Natural killer cell treated with Interleukin-12 subunit alpha and Interleukin-12 subunit beta and Interleukin-15 and Interleukin-18, amount 100 ng/mL, for 72 hours (primary cell): ENCODE measurements at regions not wholly inside any gene's neighbourhood (a gene's known extent, or its start where the extent isn't known, plus 50 kb on each side); places are given as distances from the start of the nearest gene placed in this dataset.

Source experiments
- ATAC-seq, 2 donors: fragments of 150-1000 bp; cut with Tn5 transposase in 1 of 2; sonication (Bioruptor Pico), chemical (Tn5 transposase) in 1 of 2; 2 replicates each; pipeline ENCODE4 v1.10.0; 2021
- DNase-seq: peaks from one replicate; pipeline ENCODE4 v3.0.0; 2022; ENCODE audit warnings: low spot score
- H3K27ac Mint-ChIP-seq, 2 donors: 1 replicate in 1 of 2; 2 replicates in 1 of 2; pipeline ENCODE4 v1.8.0; 2022; ENCODE audit warnings: mixed read lengths in 2 of 2, mild to moderate bottlenecking in 1 of 2, moderate library complexity in 1 of 2
- H3K27me3 Mint-ChIP-seq, 2 donors: 1 replicate in 1 of 2; 2 replicates in 1 of 2; pipeline ENCODE4 v1.8.0; 2022; ENCODE audit warnings: mixed read lengths in 2 of 2
- H3K36me3 Mint-ChIP-seq: one replicate; pipeline ENCODE4 v1.8.0; 2022; ENCODE audit warnings: mixed read lengths
- H3K4me1 Mint-ChIP-seq, 2 donors: 1 replicate in 1 of 2; 2 replicates in 1 of 2; pipeline ENCODE4 v1.8.0; 2022; ENCODE audit warnings: low read depth in 2 of 2, mixed read lengths in 2 of 2, mild to moderate bottlenecking in 1 of 2
- H3K4me3 Mint-ChIP-seq: one replicate; pipeline ENCODE4 v1.8.0; 2022; ENCODE audit warnings: mixed read lengths
- H3K9me3 Mint-ChIP-seq: 2 replicates; pipeline ENCODE4 v1.8.0; 2022; ENCODE audit warnings: mixed read lengths

DNA sequence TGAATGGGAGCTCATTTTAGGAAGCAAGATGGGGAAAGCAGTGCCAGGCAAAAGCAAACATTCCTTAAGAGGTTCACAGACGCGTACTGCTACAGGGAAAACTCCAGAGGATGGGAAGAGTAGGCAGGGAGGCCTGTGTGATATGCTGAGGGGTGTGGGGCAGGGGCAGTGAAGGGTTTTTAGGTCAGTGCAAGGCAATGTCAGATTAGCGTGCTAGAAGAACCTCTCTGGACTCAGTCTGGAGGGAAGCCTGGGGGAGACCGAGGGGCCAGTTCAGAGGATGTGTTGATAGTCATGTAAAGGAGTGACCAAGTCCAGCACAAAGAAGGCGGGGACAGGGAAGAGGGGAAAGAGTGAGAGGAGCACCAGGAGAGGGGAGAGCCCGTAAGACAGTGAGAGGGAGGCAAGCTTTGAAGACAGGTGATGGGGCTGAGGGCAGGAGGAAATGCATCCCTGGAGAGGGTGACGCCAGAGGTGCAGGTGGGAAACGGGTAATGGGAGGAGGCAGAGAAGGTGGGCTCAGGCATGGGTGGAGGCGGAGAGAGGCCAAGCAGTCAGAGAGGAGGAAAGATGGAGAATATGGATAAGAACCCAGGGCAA lies 134.5 kb downstream of the MTX3 start:
- peaks cover 0 to 17% of the 10 kb centered on the region in 2 donors for H3K27me3 Mint-ChIP-seq
- H3K27ac Mint-ChIP-seq, result no peak overlapping the region
- H3K4me1 Mint-ChIP-seq, result no peaks in the 10 kb centered on the region
- no peaks in the 10 kb centered on the region for H3K36me3 Mint-ChIP-seq
- H3K4me3 Mint-ChIP-seq, result no peak overlapping the region
- H3K9me3 Mint-ChIP-seq, result no peaks in the 10 kb centered on the region
- DNase-seq, result no peak
- ATAC-seq, result peak in 1 of 2 donors; percentile 37

DNA sequence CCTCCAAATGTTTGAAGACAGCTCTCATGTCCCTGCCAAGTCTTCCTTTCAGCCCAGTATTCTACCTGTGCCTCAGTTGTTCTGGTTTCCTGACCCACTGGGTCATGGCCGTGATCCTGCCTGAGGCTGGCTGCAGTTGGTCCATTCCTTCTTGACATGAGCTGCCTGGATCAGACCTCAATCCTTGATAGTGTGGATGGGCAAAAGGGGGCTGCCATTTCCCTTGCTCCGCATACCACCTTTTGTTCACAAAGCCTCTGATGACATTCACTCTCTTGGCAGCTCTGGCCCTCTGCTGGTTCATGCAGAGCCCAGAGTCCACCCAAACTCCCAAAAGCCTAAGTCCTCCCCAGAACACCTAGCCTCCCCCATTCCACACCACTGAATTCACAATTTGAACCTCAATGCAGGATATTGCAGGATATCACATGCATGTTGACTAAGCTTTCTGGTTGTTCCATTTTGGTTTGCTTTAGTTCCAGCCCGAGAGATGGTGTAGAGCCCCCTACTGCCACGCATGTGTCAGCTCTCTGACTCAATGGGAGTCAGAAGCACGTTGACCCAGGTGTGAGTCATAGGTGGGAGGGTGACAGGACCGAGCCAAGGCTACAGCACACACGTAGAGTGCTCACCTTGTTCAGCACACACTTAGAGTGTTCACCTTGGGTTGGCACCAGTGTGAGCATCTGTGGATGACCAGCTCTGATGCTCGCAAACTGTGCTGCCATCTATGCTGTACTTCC lies 137.2 kb downstream of the MTX3 start:
- Mint-ChIP-seq H3K36me3 (no peaks in the 10 kb centered on the region), H3K4me3 (no peak overlapping the region), H3K4me1 (no peaks in the 10 kb centered on the region), H3K27me3 (peaks cover 0 to 15% of the 10 kb centered on the region in 2 donors), H3K9me3 (no peaks in the 10 kb centered on the region), H3K27ac (no peak overlapping the region)
- DNase-seq, result no peak
- ATAC-seq, result peak; percentile 30 to 51

DNA sequence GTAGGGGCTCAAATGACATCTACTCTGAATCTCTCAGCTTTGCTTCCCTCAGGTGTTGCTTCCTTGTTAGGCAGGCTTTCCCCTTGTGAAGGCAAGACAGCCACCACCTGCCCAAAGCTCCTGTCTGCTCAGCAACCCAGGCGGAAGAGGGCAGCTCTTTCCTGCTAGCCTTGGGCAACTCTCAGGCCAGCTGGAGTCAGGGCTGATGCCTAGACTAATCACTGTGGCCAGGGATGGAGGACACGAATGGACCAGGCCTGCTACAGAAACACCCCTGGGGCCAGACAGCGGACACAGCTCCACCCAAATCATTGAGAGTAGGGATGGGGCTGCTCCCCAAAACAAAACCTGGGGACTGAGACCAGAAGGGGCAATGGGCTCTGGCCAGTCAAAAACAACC lies 138.0 kb downstream of the MTX3 start:
- Mint-ChIP-seq H3K36me3 (no peaks in the 10 kb centered on the region), H3K4me1 (no peaks in the 10 kb centered on the region), H3K9me3 (no peaks in the 10 kb centered on the region), H3K27ac (no peak overlapping the region), H3K4me3 (no peak overlapping the region), H3K27me3 (peaks cover 0 to 15% of the 10 kb centered on the region in 2 donors)
- DNase-seq (no peak), ATAC-seq (no peak)

DNA sequence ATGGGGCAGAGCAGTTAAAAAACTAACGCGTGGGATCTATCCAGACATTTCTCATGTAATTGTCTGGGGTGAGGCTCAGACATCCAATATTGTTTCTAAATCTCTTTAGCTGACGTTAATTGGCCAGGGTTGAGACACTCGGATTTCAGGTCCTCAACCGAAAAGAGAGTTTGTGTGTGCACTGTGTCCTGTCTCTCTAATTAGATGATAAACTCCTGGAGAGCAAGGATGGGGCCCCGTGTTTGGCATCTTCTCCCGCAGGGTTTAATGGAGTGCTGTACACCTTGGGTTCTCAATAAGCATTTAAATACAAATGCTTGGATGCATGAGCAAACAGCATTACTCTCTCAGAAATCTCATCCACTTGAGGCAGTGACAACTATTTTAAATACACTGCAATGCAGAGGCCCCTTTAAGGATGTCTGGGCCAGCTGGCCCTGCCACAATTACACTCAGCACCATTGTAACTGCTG lies 139.6 kb downstream of the MTX3 start:
- no peaks in the 10 kb centered on the region for H3K9me3 Mint-ChIP-seq
- ATAC-seq, result no peak
- H3K27me3 Mint-ChIP-seq, result peaks cover 0 to 15% of the 10 kb centered on the region in 2 donors
- no peaks in the 10 kb centered on the region for H3K36me3 Mint-ChIP-seq
- H3K4me1 Mint-ChIP-seq, result no peaks in the 10 kb centered on the region
- H3K4me3 Mint-ChIP-seq, result no peak overlapping the region
- DNase-seq, result no peak
- H3K27ac Mint-ChIP-seq, result no peak overlapping the region

DNA sequence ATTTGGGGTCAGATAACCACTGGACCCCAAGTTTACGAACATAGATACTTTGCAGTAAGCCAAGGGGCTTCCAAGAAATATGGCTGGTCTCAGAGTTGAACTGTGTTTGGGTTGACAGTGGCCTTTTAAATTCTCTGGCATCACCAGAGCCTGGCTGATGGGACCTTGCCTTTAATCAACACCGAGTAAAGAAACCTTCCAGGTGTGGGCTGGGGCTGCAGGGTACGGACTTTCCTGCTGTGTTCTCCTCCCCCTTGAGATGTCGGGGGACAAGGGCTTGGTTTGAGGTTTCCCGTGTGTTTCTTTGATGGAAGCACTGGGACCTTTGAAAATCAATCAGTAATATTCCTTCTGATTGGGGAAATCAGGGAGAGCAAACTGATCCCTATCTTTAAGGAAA lies 140.1 kb downstream of the MTX3 start:
- no peak overlapping the region for H3K27ac Mint-ChIP-seq
- no peak overlapping the region for H3K4me3 Mint-ChIP-seq
- DNase-seq (no peak), ATAC-seq (no peak)
- H3K27me3 Mint-ChIP-seq, result peaks cover 0 to 15% of the 10 kb centered on the region in 2 donors
- no peaks in the 10 kb centered on the region for H3K36me3 Mint-ChIP-seq
- no peaks in the 10 kb centered on the region for H3K4me1 Mint-ChIP-seq
- no peaks in the 10 kb centered on the region for H3K9me3 Mint-ChIP-seq

DNA sequence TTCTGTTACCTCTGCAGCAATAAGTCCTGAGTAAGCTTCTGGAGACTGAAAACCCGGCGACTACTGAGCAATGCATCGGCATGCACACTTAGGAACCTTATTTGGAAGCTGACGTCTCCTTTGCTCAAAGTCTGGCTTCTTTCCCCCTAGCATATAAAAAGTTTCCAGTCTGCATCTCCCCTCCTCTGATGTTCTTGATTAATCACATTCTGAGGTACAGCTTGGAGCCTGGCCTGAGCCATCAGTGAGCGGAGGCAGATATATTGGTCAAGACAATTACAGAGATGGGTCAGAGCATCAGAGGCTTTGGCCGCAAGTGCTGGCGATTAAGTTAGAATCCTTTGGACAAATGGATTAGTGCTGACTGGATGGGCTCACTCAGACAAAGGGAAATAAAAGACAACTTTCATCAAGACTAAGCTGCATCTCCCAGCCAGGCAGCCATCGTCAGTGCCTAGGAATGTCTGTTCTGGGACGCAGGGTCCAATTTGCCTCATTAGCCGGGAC lies 140.7 kb downstream of the MTX3 start:
- H3K9me3 Mint-ChIP-seq, result no peaks in the 10 kb centered on the region
- H3K27me3 Mint-ChIP-seq, result peaks cover 0 to 15% of the 10 kb centered on the region in 2 donors
- H3K36me3 Mint-ChIP-seq, result no peaks in the 10 kb centered on the region
- H3K27ac Mint-ChIP-seq, result no peak overlapping the region
- ATAC-seq (no peak), DNase-seq (peak; percentile 15)
- no peaks in the 10 kb centered on the region for H3K4me1 Mint-ChIP-seq
- no peak overlapping the region for H3K4me3 Mint-ChIP-seq

DNA sequence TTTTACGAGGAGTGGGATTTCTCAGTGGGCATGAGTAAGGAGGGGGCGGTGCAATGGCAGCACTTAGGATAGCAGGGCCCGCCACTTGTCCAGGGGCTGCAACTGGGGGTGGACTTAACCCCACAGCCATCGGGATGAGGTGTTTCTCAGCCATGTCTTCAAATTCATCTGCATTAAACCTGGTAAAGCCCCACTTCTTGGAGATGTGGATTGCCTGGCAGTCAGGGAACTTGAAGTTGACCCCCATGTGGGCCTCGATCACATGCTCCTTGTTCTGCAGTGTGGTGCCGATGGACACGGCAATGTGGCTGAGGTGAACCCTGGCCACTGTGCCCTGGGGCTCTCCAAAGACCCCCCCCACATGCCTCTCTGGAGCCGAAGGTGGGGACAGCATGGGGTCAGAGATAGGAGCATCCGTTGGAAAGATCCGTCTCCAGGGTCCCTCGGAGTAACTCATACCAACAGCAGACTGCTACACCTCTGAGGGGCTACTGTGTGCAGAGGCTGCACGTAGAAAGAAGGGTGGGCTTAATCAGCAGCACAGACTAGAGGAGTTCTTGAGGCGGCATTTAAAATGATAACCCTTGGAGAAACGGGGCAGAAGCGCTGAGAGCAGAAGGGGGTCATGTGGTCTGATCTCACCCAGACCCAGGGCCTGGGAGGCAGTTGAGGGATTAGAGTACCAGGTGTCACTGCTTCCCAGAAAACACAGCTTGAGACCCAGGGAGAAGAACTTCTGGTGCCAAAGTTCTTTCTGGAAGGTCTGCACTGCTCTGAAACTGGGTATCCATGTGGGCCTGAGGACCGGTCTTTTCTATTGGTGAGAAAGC lies 141.4 kb downstream of the MTX3 start:
- H3K9me3 Mint-ChIP-seq, result no peaks in the 10 kb centered on the region
- no peaks in the 10 kb centered on the region for H3K36me3 Mint-ChIP-seq
- no peak overlapping the region for H3K27ac Mint-ChIP-seq
- no peaks in the 10 kb centered on the region for H3K4me1 Mint-ChIP-seq
- H3K27me3 Mint-ChIP-seq, result peaks cover 0 to 15% of the 10 kb centered on the region in 2 donors
- ATAC-seq, result peak in 1 of 2 donors; percentile 12
- no peak overlapping the region for H3K4me3 Mint-ChIP-seq
- peak; percentile 29 for DNase-seq
